HG03135 (cell line): ENCODE measurements at regions not wholly inside any gene's neighbourhood (a gene's known extent, or its start where the extent isn't known, plus 50 kb on each side); places are given as distances from the start of the nearest gene placed in this dataset.

ENCODE experiments used
- ATAC-seq: cut with Tn5 transposase; IDR thresholded peaks from one replicate; pipeline ENCODE4 v1.9.1; 2021; ENCODE audit warnings: mild to moderate bottlenecking, moderate library complexity; ENCODE audit not compliant: unreplicated experiment

DNA sequence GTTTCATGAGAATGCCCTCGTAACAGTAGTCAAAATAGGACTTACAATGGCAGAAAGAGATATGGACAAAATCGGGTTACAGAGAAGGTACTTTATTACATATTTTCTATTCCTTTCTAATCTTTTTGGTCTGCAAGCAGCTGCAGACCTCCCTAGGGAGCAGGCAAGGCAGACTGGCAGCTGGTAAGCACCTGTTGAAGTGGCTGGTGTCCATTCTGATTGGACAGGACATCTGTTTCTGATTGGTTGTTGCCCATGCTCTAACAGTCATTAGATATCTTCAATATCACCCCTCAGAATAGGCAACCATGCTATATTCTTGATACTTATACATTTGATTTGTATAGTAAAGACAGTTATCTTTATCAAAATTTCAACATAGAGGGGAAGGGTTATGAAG, 606.3 kb downstream of the KCNJ2 start:
- no peak for ATAC-seq

GRCh38 chr17:70776441-70776840, 607.1 kb downstream of the KCNJ2 start:
- no peak for ATAC-seq

GRCh38 chr17:70780031-70780430, 610.7 kb downstream of the KCNJ2 start:
- ATAC-seq: no peak

GRCh38 chr17:70786081-70786480, 616.7 kb downstream of the KCNJ2 start:
- ATAC-seq: no peak

DNA sequence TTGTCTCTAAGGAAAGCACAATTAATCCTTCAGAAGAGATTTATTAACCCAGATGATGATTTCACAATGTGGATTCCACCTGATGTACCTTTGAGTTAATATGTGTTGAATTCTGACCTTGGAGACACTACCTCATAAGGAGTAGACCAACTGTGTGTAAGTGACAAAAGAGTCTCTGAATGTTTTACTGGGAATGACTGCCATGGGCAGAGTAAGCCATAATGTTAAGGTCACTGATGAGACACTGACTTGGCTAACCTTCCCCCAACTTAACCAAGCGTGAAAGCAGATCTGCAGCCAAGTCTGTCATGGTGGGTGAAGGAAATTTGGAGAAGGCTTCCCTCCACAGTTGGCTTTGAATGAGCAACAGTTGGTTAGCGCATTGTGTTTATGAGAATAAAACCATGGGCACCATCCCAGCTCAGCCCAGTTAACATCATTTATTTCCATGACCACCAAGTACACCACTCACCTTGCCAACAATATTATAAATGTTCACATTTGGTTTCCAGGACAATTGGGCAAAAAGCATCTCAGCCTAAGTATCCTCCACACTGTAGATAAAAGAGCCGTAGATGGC, 618.5 kb downstream of the KCNJ2 start:
- no peak for ATAC-seq

DNA sequence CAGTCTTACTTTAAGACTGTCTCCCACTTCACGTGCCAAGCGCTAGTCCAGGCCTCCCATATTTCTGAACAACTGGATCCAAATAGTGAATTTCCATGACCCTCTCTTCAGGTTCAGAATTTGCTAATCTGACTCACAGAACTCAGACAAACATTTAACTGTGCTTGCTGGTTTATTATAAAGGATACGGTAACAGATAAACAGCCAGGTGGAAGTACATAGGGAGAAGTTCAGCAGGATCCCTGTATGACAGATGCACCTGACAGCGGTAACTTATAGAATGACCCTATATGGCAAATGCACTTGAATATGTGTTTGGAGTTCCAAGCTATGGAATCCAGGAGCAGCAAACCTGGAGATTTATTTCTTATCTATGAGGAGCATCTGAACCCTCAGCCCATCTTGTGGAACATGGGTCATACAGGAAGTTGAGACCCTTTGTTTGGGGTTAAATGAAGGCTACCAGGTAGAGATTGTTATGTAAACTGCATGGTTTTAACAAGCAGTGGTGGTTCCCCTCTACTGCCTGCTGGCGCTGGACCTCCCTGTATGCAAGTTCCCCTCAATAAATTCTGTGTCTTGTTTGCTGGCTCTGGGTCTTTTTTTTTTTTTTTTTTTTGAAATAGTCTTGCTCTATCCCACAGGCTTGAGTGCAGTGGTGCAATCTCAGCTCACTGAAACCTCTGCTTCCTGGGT, 622.6 kb downstream of the KCNJ2 start:
- no peak for ATAC-seq

- no peak for ATAC-seq
These were observed 625.4 kb downstream of the KCNJ2 start for GRCh38 chr17:70794738-70795137.

- no peak for ATAC-seq
These were observed 626.3 kb downstream of the KCNJ2 start for GRCh38 chr17:70795620-70796019.

DNA sequence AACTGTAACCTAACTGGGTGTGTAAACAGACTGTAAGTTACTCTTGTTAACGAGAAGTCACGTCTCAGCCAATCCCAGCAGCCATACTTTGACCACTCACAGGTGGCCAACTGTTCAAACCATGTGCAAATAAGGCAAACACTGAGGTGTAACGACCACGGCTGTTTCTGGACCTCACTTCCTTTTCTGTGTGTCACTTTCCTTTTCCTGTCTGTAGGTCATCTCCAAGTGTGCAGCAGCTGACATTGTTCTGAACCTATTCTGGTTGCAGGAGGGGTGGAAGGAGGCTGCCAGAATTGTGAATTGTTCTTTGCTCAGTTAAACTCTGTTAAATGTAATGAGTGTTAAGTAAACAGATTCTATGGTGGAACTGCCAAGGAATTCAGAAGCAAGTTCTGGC, 627.4 kb downstream of the KCNJ2 start:
- ATAC-seq: no peak

DNA sequence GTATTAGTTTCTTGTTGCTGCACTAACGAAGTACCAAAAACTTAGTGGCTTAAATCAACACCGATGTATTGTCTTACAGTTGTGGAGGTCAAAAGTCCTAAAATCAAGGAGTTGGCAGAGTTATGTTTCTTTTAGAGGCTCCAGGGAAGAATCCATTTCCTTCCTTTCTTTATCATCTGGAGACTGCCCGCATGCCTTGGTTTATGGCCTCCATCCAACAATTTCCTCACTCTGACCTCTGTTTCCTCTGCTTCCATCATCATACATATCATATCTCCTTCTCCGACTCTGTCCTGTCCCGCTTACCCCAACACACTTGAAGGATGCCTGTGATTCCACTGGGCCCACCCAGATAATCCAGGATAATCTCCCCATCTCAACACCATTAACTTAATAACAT, 627.8 kb downstream of the KCNJ2 start:
- no peak for ATAC-seq

DNA sequence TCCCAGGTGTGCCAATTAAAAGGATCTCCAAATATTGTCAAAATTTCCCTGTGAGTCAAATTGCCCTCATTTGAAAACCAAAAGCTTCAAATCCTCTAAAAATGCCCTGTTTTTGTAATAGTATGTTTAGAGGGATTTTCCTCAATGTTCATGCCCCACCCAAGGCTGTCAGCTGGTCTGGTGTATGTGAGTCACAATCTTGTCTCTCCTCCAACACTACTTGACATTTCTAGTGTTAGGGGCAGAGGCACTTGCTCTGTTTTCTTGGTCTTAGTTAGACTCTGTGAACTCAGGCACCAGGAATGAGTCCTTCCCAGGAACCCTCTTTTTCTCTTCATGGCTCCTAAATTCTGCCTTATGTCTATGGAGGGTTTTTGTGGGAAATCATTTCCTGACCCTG, 634.8 kb downstream of the KCNJ2 start:
- no peak for ATAC-seq

GRCh38 chr17:70808596-70808995, 639.3 kb downstream of the KCNJ2 start:
- no peak for ATAC-seq

- no peak for ATAC-seq
These were observed 641.3 kb downstream of the KCNJ2 start for GRCh38 chr17:70810609-70811008.

DNA sequence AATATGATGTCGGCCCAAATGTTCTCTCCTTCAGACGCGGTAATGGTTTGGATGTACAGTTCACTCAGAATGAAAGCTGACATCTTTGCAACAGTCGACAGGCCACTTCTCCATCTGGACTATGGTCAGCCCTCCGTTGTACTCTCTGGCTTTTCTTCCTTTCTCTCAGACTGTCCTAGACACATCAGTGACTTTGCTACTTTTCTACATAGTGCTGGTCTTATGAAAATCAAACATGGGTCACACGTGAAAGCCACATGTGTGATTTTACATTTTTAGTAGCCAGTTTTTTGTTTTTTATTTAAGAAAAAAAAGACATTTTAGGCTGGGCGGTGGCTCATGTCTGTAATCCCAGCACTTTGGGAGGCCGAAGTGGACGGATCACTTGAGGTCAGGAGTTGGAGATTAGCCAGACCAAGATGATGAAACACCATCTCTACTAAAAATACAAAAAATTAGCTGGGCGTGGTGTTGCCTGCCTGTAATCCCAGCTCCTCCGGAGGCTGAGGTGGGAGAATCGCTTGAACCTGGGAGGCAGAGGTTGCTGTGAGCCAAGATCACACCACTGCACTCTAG, 644.1 kb downstream of the KCNJ2 start:
- no peak for ATAC-seq

- ATAC-seq: no peak
These were observed 649.9 kb downstream of the KCNJ2 start for GRCh38 chr17:70819183-70819582.

DNA sequence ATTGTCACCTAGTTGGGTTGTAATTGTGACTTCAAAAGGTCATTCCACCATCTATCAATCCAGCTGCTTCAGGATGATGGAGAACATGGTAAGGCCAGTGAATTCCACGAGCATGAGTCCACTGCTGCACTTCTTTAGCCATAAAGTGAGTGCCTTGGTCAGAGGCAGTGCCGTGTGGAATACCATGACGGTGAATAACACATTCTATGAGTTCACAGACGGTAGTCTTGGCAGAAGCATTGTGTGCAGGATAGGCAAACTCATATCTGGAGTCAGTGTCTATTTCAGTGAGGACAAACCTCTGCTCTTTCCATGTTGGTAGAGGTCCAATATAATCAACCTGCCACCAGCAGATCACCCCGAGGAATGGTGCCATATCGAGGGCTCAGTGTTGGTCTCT, 650.9 kb downstream of the KCNJ2 start:
- no peak for ATAC-seq

- ATAC-seq: no peak
These were observed 656.2 kb downstream of the KCNJ2 start for GRCh38 chr17:70825321-70826125.

DNA sequence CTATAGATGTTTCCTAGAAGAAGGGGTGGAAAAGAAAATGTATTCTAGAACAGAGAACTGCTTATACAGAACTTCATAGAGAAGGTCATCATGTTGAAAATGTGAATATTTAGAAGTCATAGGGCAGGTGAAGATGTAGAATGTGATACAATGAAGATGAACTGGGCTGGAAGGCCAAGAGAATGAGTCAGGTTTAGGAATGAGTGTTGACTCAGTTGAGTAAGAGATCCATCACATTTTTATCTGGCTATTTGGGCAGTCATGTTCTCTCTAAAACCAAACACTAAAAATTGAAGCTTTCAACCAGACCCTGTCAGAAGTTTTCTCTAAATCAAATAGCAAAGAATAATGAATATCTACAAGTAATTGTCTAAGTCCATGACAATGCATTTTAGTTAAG, 660.5 kb downstream of the KCNJ2 start:
- no peak for ATAC-seq

GRCh38 chr17:70834039-70834438, 664.7 kb downstream of the KCNJ2 start:
- ATAC-seq: no peak

GRCh38 chr17:70848785-70849184, 679.5 kb downstream of the KCNJ2 start:
- no peak for ATAC-seq

DNA sequence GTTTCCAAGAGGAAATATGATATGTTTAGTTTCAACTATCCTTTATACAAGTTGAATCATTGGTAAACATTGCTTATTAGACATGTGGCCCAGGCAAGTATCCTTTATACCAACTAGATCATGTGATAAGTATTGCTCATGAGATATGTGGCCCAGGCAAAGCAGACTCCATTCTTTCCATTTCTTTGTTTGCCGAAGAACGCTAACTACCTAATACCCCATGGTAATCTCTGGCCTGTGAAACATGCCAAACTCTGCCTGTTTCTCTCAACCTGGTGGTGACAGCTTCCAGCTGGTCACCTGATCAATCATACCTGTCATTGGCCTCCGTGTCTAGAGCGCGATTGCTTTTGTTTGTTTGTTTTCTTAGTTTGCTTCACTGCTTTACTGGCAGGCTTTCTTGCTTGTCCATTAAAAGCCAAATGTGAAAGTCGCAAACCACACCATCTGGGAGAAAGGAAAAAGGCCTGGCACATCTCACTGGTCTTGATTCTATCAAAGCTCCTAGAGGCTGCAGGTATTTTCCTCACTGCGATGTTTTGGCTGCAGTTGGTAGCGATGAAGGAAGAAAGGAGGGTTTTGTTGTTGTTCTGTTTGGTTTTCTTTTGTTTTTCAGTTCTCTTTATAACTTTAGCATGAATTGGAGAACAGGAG, 686.2 kb downstream of the KCNJ2 start:
- ATAC-seq: no peak
